AG04449 (cell line): ENCODE measurements at regions not wholly inside any gene's neighbourhood (a gene's known extent, or its start where the extent isn't known, plus 50 kb on each side); places are given as distances from the start of the nearest gene placed in this dataset.

ENCODE experiments used
- CTCF ChIA-PET: fragments of 350-600 bp; formaldehyde crosslinking; extraction: SDS; loops from one replicate; lab custom pipeline; 2021; ENCODE audit warnings: antibody characterized with exemption; lab: Yijun Ruan, JAX
- POLR2A ChIA-PET: fragments of 400-600, 350-600 bp; formaldehyde crosslinking; extraction: SDS; loops from one replicate; lab custom pipeline; 2020; ENCODE audit warnings: antibody characterized with exemption, inconsistent platforms; lab: Yijun Ruan, JAX
- DNase-seq: peaks from one replicate; pipeline ENCODE4 v3.0.0-alpha.2; 2010; ENCODE audit warnings: low read depth, low spot score
- H3K4me3 ChIP-seq: 2 replicates; pipeline ENCODE4 v1.5.1; 2011; ENCODE audit warnings: low read depth, mild to moderate bottlenecking, control low read depth, low read length
- CTCF ChIP-seq: IDR thresholded peaks from one replicate; pipeline ENCODE4 v1.5.1; 2011; ENCODE audit warnings: mild to moderate bottlenecking, moderate library complexity, low read length, control low read depth, inconsistent platforms; ENCODE audit not compliant: insufficient read depth; ENCODE audit errors: missing control alignments

- ChIA-PET CTCF (no interaction called here), POLR2A (no interaction called here)
Observed at GRCh38 chr5:115440782-115441451, 103.7 kb downstream of the FEM1C start.

GRCh38 chr5:115439639-115440038 is 104.9 kb downstream of the FEM1C start:
- TF ChIP-seq CTCF, result no peak
- ChIA-PET CTCF (no interaction called here), POLR2A (no interaction called here)
- no peak overlapping the region for H3K4me3 ChIP-seq
- no peak for DNase-seq

More at GRCh38 chr5:115440782-115441451, 103.7 kb downstream of the FEM1C start:
- H3K4me3 ChIP-seq, result no peak overlapping the region
- DNase-seq, result no peak
- TF ChIP-seq CTCF, result no peak

- CTCF ChIA-PET, result no interaction called here
- TF ChIP-seq CTCF, result no peak
- POLR2A ChIA-PET, result no interaction called here
- DNase-seq, result no peak
- no peak overlapping the region for H3K4me3 ChIP-seq
Observed at GRCh38 chr5:115439042-115439441, 105.5 kb downstream of the FEM1C start.

- ChIA-PET CTCF (interaction anchor here (1.0 to 2.2 kb wide), 3 partner anchors 10 to 66 kb away, joined by 3 to 9 read pairs (median 8); no protein-coding TSS in a partner anchor), POLR2A (interaction anchor here (0.7 kb wide), 1 partner anchor 23 kb away, joined by 3 read pairs; no protein-coding TSS in a partner anchor)
- no peak for DNase-seq
- no peak overlapping the region for H3K4me3 ChIP-seq
- TF ChIP-seq CTCF, result no peak
Observed at GRCh38 chr5:115435778-115436712, 108.5 kb downstream of the FEM1C start.

GRCh38 chr5:115435065-115435777 is 109.4 kb downstream of the FEM1C start:
- no peak for DNase-seq
- ChIA-PET CTCF (interaction anchor here (0.8 to 2.2 kb wide), 4 partner anchors 9 to 156 kb away, joined by 3 to 9 read pairs (median 6); no protein-coding TSS in a partner anchor), POLR2A (no interaction called here)

More at GRCh38 chr5:115435065-115435777, 109.4 kb downstream of the FEM1C start:
- no peak overlapping the region for H3K4me3 ChIP-seq
- no peak for TF ChIP-seq CTCF
